ENCODE measurements at regions not wholly inside any gene's neighbourhood (a gene's known extent, or its start where the extent isn't known, plus 50 kb on each side); places are given as distances from the start of the nearest gene placed in this dataset.

DNA sequence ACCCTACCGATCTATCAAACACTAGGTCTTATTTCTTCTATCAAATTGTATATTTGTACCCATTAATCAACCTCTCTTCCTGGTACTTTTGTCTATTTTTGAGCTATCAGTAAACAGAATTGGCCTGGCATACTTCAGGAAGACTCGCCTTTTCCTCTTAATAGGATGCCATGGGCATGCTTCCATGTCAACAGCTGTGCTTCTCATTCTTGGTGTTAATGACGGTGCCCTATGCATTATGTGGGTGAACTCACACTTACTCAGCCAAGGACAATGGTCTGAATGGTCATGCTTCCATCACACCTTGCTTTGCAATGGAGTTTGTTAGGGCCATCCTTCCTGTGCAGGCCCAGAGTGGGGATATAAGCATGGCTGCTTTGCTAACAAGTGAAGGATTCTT lies 521.8 kb downstream of the MIAT start:
- DNase-seq (ENCODE audit: low read depth) = no peak

DNA sequence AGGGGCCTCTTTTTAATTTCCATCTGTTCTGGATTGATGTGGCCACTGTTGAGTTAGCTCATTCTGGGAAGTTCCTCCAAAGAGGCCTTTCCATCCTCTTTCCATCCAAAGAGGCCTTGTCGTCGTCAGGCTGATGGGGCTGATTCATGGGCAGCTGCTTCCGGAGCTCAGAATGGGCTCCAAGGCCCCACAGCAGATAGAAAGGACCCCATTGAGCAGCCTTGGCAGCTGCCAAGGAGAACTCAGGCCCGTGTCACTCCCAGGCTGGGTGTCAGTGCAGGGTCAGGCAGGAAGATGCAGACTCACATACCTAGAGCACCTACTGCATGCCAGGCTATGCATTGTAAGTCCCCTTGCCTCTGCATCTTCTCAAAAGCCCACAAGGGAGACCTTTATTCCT lies 524.1 kb downstream of the MIAT start:
- no peak for DNase-seq (ENCODE audit: low read depth)

DNA sequence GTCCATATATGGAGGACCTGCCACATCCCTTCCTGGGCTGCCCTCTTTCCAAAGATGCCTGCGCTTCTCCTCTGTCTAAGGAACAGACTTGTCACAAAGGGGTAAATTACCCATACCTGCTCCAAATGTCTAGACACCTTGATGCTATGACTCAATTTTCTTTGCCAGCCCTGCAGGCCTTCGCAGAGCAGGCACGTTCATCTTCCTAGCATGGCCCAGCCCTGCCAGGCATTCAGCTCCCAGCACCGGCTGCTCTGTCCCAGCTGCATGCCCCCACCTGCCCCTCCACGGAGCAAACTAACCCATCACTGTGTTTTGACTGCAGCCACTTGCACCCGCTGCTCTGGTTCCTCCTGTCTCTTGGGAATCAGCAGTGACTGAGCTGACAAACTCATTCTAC lies 526.1 kb downstream of the MIAT start:
- DNase-seq (ENCODE audit: low read depth) = no peak

DNA sequence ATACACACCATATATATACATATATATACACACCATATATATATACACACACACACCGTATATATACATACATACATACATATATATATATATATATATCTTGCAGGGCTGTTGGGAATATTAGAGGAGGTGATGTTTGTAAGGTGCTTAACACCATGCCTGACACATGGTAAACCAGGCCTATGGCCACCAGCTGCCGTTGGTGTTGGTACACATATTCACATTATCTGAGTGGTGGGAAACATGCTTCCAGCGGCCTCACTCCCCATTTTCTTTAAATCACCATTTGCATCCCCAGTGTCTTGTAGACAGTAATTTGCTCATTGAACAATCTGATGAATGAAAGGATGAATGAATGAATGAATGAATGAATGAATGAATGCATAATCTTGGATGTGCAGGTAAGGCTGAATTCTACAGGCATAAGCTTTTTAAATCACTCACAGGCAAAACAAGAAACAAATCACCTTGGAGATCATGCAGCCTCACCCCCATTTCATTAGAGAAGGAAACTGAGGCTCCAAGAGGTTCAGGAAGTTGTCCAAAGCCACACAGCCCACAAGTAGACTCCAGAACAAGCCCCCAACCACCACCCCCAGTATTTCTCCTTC lies 527.8 kb downstream of the MIAT start:
- DNase-seq (ENCODE audit: low read depth) = no peak

DNA sequence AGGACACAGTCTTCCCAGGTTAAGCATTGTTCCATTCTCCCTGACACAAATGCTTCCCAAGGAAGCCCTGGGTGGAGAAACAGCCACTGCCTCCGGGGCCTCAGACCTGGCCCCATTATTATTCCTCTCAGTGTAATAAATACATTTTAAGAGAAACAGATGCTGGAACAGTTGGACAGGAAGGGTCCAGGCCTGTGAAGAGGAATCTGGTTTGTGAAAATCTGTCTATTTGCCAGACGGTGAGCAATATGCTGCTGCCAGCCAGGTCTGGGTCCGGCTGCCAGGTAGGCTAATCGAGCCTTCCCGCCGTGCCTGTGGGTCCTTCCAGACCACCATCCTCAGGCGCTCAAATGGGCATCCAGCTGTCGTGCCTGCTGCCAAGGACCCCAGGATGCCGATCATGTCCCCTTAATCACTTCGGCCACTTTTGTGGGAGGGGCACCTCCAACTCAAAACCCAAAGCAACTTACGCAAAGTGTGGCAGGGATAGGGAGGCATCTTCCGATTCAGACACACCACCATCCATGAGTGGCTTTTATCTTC lies 528.4 kb downstream of the MIAT start:
- DNase-seq (ENCODE audit: low read depth) = no peak

DNA sequence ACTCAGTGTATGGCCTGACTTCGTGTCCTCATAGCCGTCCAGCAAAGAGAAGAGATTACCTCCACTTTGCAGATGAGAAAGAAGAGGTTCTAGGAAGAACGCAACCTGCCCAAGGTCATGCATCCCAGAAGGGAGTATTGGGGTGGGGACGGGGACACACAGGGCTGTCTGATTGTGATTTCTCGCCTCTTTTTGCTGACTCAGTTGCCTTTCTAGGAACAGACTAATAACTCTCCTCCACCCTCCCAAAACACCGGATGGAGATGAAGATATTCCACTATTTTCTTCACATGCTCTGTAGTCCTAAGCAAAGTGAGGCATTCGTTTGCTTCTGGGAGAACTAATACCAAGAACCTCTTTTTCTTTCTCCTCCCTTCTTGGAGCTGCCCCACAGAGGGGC lies 529.3 kb downstream of the MIAT start:
- DNase-seq (ENCODE audit: low read depth) = no peak

DNA sequence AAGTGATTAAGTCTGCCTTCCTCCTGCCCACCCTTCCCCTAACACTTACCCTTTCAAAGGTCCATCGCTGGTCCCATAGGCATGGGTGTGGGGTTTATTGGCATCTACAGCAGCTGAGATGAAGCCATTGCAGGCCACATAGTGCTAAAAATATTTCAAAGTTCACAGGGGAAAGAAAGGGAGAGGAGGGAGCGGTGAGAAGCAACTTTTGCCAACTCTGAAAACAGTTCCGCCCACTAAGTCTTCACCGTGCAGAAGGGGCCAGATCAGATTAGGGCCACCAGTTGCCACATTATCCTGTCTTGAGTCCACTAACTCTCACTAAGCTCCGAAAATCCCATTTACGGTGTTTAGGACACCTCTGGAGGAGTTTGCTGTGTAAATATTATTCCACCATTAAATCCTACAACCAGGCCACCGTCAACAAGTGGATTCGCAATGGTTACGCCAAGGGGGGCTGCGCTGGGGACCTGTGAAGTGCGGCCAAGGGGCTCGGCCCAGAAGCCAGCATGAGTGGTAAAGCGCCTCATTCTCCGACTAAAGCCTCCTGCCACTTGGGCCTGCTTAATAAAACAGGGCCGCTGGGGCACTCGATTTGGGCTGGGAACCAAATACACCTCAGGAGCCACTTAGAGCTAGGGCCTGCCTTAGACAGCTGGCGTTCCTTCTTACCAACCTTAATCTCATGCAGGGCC lies 534.9 kb downstream of the MIAT start:
- DNase-seq (ENCODE audit: low read depth) = no peak

DNA sequence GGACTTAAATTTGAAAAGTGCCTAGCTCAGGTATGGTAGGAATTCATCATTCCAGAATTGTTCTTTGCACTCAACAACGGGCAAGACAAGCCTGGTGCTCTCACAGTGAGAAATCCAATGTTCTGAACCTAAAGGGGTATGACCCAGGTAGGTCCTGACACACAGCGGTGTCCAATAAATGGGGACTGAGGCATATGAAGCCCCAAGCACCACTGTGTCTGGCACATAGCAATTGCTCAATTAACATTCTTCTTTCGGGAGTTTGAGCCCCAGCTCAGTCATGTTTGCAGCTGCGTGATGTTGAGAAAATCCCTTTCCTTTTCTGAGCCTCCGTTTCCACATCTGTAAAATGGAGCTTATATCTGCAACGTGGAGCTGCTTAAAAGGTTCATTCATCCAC lies 535.8 kb downstream of the MIAT start:
- no peak for DNase-seq (ENCODE audit: low read depth)

DNA sequence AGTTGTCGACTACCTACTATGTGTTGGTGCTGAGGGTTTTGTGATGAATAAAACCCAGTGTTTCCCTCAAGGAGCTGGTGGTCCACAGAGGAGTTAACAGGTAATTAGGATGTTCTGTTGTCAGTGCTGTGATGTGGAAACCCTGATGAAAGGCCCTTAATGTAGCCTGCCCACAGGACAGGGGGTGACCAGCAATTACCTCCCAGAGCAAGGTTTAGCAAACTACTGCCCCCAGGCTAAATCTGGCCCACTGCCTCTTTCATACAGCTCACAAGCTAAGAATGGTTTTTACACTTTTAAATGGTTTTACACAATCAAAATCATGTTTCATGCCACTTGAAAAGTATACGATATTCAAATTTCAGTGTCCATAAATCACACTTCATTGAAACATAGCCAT lies 536.2 kb downstream of the MIAT start:
- DNase-seq (ENCODE audit: low read depth) = no peak

DNA sequence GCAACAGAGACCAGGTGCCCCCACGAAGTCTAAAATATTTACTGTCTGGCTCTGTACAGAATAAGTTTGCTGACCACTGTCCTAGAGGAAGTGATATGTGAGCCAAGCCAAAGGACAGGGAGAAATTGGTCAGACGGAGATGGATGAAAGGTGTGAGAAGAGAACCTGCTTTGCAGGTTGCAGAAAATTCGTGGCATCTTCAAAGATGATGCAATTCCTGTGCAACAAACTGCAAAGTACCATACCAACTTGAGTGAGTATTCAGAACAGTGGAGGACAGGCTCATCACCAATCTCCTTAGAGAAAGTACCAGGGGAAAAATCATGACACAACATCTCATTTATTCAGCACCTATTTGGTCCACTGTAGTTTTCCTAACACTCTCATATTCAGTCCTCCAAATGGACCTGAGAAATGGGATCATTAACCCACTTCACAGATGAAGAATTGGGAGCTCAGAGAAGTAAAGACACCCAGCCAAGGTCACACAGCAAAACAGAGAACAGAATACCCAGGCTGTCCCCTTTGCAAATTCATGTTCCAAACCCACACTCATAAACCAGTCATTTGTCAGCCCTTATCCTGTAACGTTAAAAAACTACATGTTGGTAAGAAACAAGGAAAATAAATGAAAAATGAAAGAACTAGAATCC lies 536.8 kb downstream of the MIAT start:
- DNase-seq (ENCODE audit: low read depth) = no peak

DNA sequence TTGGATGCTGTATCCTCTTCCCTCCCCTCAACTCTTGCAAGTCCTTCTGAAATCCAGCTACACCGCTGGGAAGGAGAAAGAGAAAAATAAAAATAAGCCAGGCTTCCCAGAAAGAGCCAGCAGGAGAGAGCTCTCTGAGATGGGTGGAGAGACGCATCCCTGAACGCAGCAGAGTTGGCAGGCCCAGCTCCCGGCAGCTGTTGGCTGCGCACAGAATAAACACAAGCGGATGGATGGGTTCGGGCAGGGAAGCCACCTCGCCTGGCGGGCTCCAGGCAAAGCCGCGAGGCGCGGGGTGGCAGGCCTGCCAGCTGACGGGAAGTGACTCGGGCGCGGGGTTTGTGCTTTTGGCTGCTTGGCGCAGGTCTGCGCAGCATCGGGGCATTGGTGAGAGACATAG lies 537.7 kb downstream of the MIAT start:
- DNase-seq (ENCODE audit: low read depth) = no peak

DNA sequence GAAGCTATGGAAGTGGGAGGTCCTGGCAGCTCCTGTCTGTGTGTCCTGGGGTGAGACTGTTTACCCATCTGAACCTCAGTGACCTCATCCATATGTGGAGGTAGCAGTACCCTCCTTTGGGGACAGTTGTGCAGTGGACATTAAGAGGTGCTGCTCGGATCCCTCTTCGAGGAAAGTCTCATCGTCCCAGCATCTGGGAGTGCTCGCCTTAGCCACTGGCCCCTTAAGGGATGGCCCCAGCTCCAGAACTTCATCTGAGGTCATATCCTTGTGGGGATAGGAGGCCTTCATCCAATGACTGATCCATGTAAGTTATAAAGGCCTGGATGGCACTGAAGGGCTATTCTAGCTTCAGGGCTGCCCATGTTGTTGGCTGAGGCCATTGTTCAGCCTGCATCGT lies 538.1 kb downstream of the MIAT start:
- DNase-seq (ENCODE audit: low read depth) = no peak

DNA sequence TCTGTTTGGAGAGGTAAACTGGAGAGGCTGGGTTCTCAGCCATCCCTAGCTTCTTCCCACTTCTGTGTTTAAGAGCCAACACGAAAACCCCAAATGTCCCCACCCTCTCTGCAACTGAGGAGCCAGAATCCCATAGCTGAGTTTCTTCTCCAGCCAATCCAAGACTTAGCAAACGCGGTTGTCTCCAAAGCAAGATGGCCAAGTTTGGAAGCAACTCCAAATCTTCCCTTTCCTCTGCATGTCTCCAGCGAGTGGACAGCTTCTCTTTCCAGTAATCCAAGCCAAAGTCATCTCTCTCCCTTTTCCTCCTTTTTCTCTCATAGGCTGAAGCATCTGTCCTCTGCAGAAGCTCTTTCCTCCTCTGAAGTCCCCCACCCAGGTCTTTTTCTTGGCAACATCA lies 539.2 kb downstream of the MIAT start:
- no peak for DNase-seq (ENCODE audit: low read depth)

DNA sequence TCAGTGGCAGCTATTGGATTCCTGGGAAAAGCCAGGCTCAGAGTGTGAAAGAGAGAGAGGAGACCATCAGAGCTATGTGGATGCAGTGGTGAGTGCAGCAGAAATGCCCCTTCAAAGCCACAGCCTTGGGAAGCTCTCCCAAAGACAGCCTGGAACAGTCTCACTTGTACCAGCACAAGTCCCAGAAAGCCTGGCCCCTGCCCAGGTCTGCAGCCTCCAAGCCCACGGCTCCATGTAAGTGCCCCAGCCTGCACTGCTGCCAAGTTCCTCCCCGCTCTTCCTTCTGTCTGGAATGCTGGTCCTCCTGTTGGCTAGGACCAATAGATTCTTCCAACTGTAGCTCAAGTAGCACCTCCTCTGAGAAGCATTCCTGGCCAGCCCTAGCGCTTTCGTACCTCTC lies 539.7 kb downstream of the MIAT start:
- no peak for DNase-seq (ENCODE audit: low read depth)

DNA sequence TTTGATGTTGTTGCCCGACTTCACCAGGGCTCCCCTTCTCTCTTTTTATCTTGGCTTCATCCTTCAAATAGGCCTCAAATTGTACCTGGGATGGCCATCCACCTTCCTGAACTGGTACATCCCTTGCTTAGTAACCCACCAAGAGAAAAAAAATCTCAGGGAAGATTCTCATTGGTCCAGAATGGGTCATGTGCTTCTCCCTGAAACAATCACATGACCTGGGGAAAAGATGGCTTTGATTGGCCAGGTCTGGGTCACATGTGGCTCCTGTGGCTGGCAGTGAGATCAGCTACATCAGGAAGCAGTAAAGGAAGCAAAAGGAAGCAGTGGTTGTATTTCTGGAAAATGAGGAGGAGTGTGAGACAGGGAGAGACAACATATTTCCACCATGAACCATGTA lies 540.2 kb downstream of the MIAT start:
- DNase-seq (ENCODE audit: low read depth) = no peak

DNA sequence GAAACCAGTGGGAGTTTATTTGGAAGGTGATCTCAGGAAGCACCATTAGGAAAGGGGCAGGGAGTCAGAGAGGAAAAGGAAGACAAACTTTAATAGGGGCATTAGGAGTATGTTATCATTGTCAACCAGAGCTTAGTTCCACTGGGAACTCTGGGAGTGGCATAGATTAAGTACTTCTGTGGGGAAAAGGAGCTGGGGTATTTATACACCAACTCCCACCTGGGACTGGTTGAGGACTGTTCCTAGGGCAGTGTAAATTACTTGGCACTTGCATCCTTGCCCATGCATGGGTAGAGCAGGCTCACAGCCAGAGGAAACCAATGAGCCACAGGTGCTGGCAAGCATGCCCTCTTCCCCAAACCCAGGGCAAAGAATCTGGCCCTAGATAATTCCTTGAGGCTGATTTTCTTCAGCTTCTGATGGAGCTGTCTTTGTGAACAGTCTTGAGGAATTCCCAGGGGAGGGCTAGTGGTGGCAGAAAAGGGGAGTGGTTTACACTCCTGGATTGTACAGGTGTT lies 541.2 kb downstream of the MIAT start:
- no peak for DNase-seq (ENCODE audit: low read depth)

DNA sequence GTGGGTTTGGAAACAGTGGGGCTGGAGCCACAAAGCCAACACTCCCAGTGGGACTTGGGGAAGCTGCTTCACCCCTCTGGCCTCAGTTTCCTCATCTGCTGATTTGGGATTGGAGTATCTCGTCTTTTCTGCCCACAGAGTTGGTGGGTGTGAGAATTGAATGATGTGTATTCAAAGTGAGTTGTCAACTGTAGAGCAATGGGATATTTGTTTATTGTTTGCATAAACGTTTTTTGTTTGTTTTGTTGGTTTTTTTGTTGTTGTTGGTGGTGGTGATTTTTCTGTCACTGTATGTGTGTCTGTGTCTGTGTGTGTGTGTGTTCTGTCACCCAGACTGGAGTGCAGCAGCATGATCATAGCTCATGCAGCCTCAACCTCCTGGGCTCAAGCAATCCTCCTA lies 542.0 kb downstream of the MIAT start:
- no peak for DNase-seq (ENCODE audit: low read depth)

DNA sequence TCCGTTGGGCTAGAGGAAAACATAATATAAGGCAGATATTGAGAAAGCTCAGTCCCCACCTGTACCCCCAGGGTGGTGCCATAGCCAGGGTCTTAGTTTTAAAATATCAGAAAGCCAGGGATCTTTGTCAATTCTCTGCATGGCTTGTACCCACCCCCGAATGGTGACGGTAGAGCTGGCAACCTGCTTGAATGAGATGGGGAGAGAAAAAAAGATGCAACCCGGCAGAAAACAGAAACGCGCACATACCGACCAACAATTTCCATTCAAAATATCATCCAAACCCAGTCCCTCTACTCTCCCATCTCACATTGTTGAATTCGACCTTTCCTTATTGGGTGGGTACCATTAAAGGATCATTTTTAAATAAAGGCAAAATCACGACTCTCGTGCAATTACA lies 543.9 kb downstream of the MIAT start:
- no peak for DNase-seq (ENCODE audit: low read depth)

DNA sequence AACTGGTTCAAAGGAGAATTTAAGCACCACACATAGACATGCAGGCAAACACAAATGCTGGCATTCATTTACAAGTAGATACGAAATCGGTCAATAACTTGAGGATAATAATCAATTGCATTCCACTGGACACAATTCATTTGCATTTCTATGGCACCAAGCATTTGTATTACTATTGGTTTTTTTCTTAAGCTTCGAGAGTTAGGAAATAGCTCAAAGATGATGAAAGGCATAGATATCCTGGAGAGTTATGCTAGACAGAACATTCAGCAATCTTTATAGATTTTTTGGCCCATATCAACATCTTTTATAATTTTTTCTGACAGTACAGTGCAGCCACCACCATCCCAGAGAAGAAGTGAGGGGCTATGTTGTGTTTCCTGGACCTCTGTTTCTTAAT lies 544.4 kb downstream of the MIAT start:
- no peak for DNase-seq (ENCODE audit: low read depth)

DNA sequence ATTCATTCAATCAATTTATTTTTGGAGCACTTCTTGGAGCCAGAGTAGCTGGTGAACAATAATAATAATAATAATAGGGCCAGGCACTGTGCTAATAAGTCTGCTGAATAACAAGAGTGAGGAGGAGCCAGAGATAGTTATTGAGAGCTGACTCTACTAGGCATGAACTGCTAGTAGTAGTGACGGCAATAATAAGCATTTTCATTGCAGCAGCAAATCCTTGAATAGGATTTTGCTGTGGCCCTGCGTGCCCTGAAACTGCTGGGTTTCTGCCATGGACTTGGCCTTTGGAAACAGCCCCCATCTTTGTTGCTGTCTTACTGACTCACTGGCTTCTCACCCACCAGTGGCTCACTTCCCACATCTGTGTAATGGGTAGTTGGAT lies 545.9 kb downstream of the MIAT start:
- no peak for DNase-seq (ENCODE audit: low read depth)

DNA sequence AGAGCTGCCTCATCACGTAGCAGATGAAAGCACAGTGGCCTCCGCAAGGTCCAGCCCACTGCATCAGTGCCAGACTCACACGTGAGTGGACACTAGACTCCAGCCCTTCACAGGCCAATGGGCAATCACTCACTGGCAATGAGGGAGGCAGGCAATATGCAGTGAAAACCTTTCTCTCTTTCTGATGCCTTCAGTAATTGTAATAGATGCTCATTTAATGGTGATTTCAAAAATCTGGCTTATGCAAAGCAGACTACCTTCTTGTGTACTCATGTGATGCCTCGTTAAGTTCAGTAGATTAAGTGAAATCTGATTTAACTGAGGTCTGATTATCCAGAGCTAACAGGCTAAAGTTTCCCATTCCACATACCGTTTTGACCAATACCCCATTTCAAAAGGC lies 546.9 kb downstream of the MIAT start:
- DNase-seq (ENCODE audit: low read depth) = no peak

DNA sequence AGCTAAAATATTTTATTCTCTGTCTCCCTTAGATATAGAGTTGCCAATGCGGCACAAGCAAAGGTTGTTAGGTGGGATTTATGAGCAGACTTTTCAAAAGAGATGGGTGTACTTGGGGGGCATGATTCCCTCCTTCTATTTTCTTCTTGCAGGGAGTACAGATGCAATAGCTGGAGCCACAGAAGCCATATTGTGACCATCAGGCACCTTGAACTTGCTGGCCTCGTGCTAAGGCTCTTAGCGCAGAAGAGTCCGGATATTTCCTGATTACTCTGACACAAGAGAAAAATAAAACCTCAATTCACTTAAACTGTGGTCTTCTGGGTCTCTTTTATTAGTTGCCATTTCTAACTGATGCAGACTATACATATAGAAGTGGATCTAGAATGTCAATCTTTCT lies 547.4 kb downstream of the MIAT start:
- no peak for DNase-seq (ENCODE audit: low read depth)

Measured in stimulated activated CD8-positive, alpha-beta memory T cell treated with anti-CD3 and anti-CD28 coated beads, Interleukin-7, amount 100 ng/mL, for 24 hours (primary cell).